ENCODE measurements at regions not wholly inside any gene's neighbourhood (a gene's known extent, or its start where the extent isn't known, plus 50 kb on each side); places are given as distances from the start of the nearest gene placed in this dataset.

GRCh38 chr21:14901482-14901958 is 163.3 kb downstream of the NRIP1 start (continued):
- TF ChIP-seq HEY1 (CRISPR knock-in tag; IDR thresholded peaks at IDR 0.05; ENCODE audit: borderline replicate concordance), result no peak
- no peak for TF ChIP-seq CTBP1 (IDR thresholded peaks at IDR 0.05; ENCODE audit: borderline replicate concordance)
- TF ChIP-seq ZNF778 (CRISPR knock-in tag; IDR thresholded peaks at IDR 0.05), result no peak
- no peak for TF ChIP-seq KDM1A (IDR thresholded peaks at IDR 0.05)
- TF ChIP-seq RB1 (IDR thresholded peaks at IDR 0.05; ENCODE audit: low read depth), result no peak
- no peak for TF ChIP-seq PHF8 (IDR thresholded peaks at IDR 0.05; ENCODE audit: borderline replicate concordance, low read length)
- no peak for TF ChIP-seq ZNF184 (CRISPR knock-in tag; IDR thresholded peaks at IDR 0.05)
- no peak for TF ChIP-seq PRPF4 (IDR thresholded peaks at IDR 0.05; ENCODE audit: insufficient read depth, low read depth, low read length, poor library complexity, severe bottlenecking)
- no peak for TF ChIP-seq FOXP1 (CRISPR knock-in tag; IDR thresholded peaks at IDR 0.05)
- no peak for TF ChIP-seq ZNF699 (CRISPR knock-in tag; IDR thresholded peaks at IDR 0.05; ENCODE audit: insufficient replicate concordance)
- no peak for TF ChIP-seq YY1 (IDR thresholded peaks at IDR 0.05; ENCODE audit: borderline replicate concordance in 1 of 3, control insufficient read depth in 1 of 3, extremely low read depth in 1 of 3, insufficient read depth in 3 of 3, insufficient read length in 1 of 3, insufficient replicate concordance in 2 of 3, low read depth in 1 of 3, low read length in 2 of 3)
- TF ChIP-seq STAT6 (CRISPR knock-in tag; IDR thresholded peaks at IDR 0.05), result no peak

All from K562 (cell line).